ENCODE measurements at regions not wholly inside any gene's neighbourhood (a gene's known extent, or its start where the extent isn't known, plus 50 kb on each side); places are given as distances from the start of the nearest gene placed in this dataset.

GRCh38 chr5:30596495-30597064 is 596.9 kb upstream of the CDH6 start:
- H2AFZ ChIP-seq (ENCODE audit: low read depth, low read length), result no peak overlapping the region
- H3K9me3 ChIP-seq (ENCODE audit: insufficient read depth, low read length), result no peaks in the 10 kb centered on the region
- TF ChIP-seq EZH2phosphoT487 (IDR thresholded peaks at IDR 0.05; ENCODE audit: low read depth) (no peak), CTCF (IDR thresholded peaks at IDR 0.05; ENCODE audit: low read depth, low read length) (no peak)
- no peak overlapping the region for H3K4me3 ChIP-seq (ENCODE audit: low read length)
- H3K79me2 ChIP-seq (ENCODE audit: low read length), result no peaks in the 10 kb centered on the region
- no peaks in the 10 kb centered on the region for H4K20me1 ChIP-seq (ENCODE audit: insufficient read depth, low read length)
- no peaks in the 10 kb centered on the region for H3K4me1 ChIP-seq (ENCODE audit: low read length)
- no peak overlapping the region for H3K4me2 ChIP-seq (ENCODE audit: low read length)
- no peak overlapping the region for H3K9ac ChIP-seq (ENCODE audit: low read length)
- no peaks in the 10 kb centered on the region for H3K36me3 ChIP-seq (replicated peaks; ENCODE audit: low read depth, low read length)
- H3K27ac ChIP-seq (ENCODE audit: low read length), result no peak overlapping the region
- H3K27me3 ChIP-seq (ENCODE audit: low read depth, low read length), result no peaks in the 10 kb centered on the region

- no peak for TF ChIP-seq EZH2phosphoT487 (IDR thresholded peaks at IDR 0.05; ENCODE audit: low read depth)
- no peak for TF ChIP-seq CTCF (IDR thresholded peaks at IDR 0.05; ENCODE audit: low read depth, low read length)
- Histone ChIP-seq H4K20me1 (ENCODE audit: insufficient read depth, low read length) (no peaks in the 10 kb centered on the region), H3K4me2 (ENCODE audit: low read length) (no peak overlapping the region), H2AFZ (ENCODE audit: low read depth, low read length) (no peak overlapping the region), H3K4me3 (ENCODE audit: low read length) (no peak overlapping the region), H3K27ac (ENCODE audit: low read length) (no peak overlapping the region), H3K9ac (ENCODE audit: low read length) (no peak overlapping the region), H3K9me3 (ENCODE audit: insufficient read depth, low read length) (no peaks in the 10 kb centered on the region), H3K4me1 (ENCODE audit: low read length) (no peaks in the 10 kb centered on the region), H3K27me3 (ENCODE audit: low read depth, low read length) (no peaks in the 10 kb centered on the region), H3K36me3 (replicated peaks; ENCODE audit: low read depth, low read length) (no peaks in the 10 kb centered on the region), H3K79me2 (ENCODE audit: low read length) (no peaks in the 10 kb centered on the region)
These were observed 599.2 kb upstream of the CDH6 start for GRCh38 chr5:30594331-30594730.

- H4K20me1 ChIP-seq (ENCODE audit: insufficient read depth, low read length), result no peaks in the 10 kb centered on the region
- no peak overlapping the region for H3K9ac ChIP-seq (ENCODE audit: low read length)
- H3K27me3 ChIP-seq (ENCODE audit: low read depth, low read length), result no peaks in the 10 kb centered on the region
- H3K9me3 ChIP-seq (ENCODE audit: insufficient read depth, low read length), result no peaks in the 10 kb centered on the region
- H2AFZ ChIP-seq (ENCODE audit: low read depth, low read length), result no peak overlapping the region
- no peaks in the 10 kb centered on the region for H3K4me1 ChIP-seq (ENCODE audit: low read length)
- no peaks in the 10 kb centered on the region for H3K79me2 ChIP-seq (ENCODE audit: low read length)
- H3K4me3 ChIP-seq (ENCODE audit: low read length), result no peak overlapping the region
- H3K4me2 ChIP-seq (ENCODE audit: low read length), result no peak overlapping the region
- H3K27ac ChIP-seq (ENCODE audit: low read length), result no peak overlapping the region
- no peak for TF ChIP-seq CTCF (IDR thresholded peaks at IDR 0.05; ENCODE audit: low read depth, low read length)
- no peak for TF ChIP-seq EZH2phosphoT487 (IDR thresholded peaks at IDR 0.05; ENCODE audit: low read depth)
- no peaks in the 10 kb centered on the region for H3K36me3 ChIP-seq (replicated peaks; ENCODE audit: low read depth, low read length)
These were observed 600.7 kb upstream of the CDH6 start for GRCh38 chr5:30592833-30593232.

GRCh38 chr5:30581198-30581935 is 612.1 kb upstream of the CDH6 start:
- no peak overlapping the region for H3K27ac ChIP-seq (ENCODE audit: low read length)
- H3K36me3 ChIP-seq (replicated peaks; ENCODE audit: low read depth, low read length), result no peaks in the 10 kb centered on the region
- no peaks in the 10 kb centered on the region for H3K4me1 ChIP-seq (ENCODE audit: low read length)
- no peak overlapping the region for H3K9ac ChIP-seq (ENCODE audit: low read length)
- H3K79me2 ChIP-seq (ENCODE audit: low read length), result no peaks in the 10 kb centered on the region
- no peaks in the 10 kb centered on the region for H3K9me3 ChIP-seq (ENCODE audit: insufficient read depth, low read length)
- H2AFZ ChIP-seq (ENCODE audit: low read depth, low read length), result no peak overlapping the region
- H3K4me2 ChIP-seq (ENCODE audit: low read length), result no peak overlapping the region
- TF ChIP-seq CTCF (IDR thresholded peaks at IDR 0.05; ENCODE audit: low read depth, low read length) (no peak), EZH2phosphoT487 (IDR thresholded peaks at IDR 0.05; ENCODE audit: low read depth) (no peak)
- no peak overlapping the region for H3K4me3 ChIP-seq (ENCODE audit: low read length)
- no peaks in the 10 kb centered on the region for H4K20me1 ChIP-seq (ENCODE audit: insufficient read depth, low read length)
- no peaks in the 10 kb centered on the region for H3K27me3 ChIP-seq (ENCODE audit: low read depth, low read length)

All from OCI-LY3 (cell line).